A673 (cell line): ENCODE measurements at regions not wholly inside any gene's neighbourhood (a gene's known extent, or its start where the extent isn't known, plus 50 kb on each side); places are given as distances from the start of the nearest gene placed in this dataset.

ENCODE experiments used
- BruUV-seq: library from RNA; stranded (reverse); fragments of 400-500 nt; replicated peaks from 2 replicates; lab custom pipeline; 2021; lab: Mats Ljungman, UMichigan
- CTCF ChIA-PET: fragments of 300-600 bp; sonication (Branson Sonifier 250); formaldehyde crosslinking; loops from one replicate; lab custom pipeline; 2022; ENCODE audit warnings: antibody characterized with exemption; lab: Charles Lee
- POLR2A ChIA-PET: fragments of 300-600 bp; sonication (Branson Sonifier 250); formaldehyde crosslinking; loops from one replicate; lab custom pipeline; 2022; ENCODE audit warnings: antibody characterized with exemption; ENCODE audit not compliant: low non-redundant PET; lab: Charles Lee
- DNase-seq: peaks from one replicate; pipeline ENCODE4 v3.0.0-alpha.2; 2015; ENCODE audit warnings: low spot score
- H3K27ac ChIP-seq: fragments of 200-600 bp; sonication (generic); 2 replicates; pipeline ENCODE4 v1.5.1; 2016; ENCODE audit warnings: mixed run types, low read depth, mild to moderate bottlenecking, mixed read lengths, antibody characterized with exemption, low read length; ENCODE audit not compliant: poor library complexity, severe bottlenecking
- H3K27me3 ChIP-seq: fragments of 200-600 bp; sonication (generic); replicated peaks from 2 replicates; pipeline ENCODE4 v1.6.1; 2017; ENCODE audit warnings: mixed run types, low read depth, mild to moderate bottlenecking, mixed read lengths, antibody characterized with exemption, low read length; ENCODE audit not compliant: insufficient read depth, poor library complexity
- H3K36me3 ChIP-seq: fragments of 200-600 bp; sonication (generic); 2 replicates; pipeline ENCODE4 v1.6.1; 2016; ENCODE audit warnings: mixed run types, mild to moderate bottlenecking, mixed read lengths, antibody characterized with exemption, low read length; ENCODE audit not compliant: insufficient read depth, poor library complexity, severe bottlenecking
- H3K4me1 ChIP-seq: fragments of 200-600 bp; sonication (generic); 2 replicates; pipeline ENCODE4 v1.6.1; 2017; ENCODE audit warnings: mixed run types, mild to moderate bottlenecking, mixed read lengths, antibody characterized with exemption, low read length; ENCODE audit not compliant: insufficient read depth, poor library complexity, severe bottlenecking
- H3K4me3 ChIP-seq: fragments of 200-600 bp; sonication (generic); 2 replicates; pipeline ENCODE4 v1.5.1; 2016; ENCODE audit warnings: low read depth, mixed run types, mild to moderate bottlenecking, mixed read lengths, low read length; ENCODE audit not compliant: poor library complexity, severe bottlenecking
- H3K9me3 ChIP-seq: fragments of 200-600 bp; sonication (generic); 2 replicates; pipeline ENCODE4 v1.6.1; 2016; ENCODE audit warnings: mixed run types, low read depth, mild to moderate bottlenecking, mixed read lengths, antibody characterized with exemption, low read length; ENCODE audit not compliant: poor library complexity, severe bottlenecking
- CTCF ChIP-seq: fragments of 300-800, 200-600 bp; sonication (generic); conservative IDR thresholded peaks from 2 replicates; pipeline ENCODE4 v1.5.1; 2017; ENCODE audit warnings: low read depth, mild to moderate bottlenecking, antibody characterized with exemption, low read length, moderate library complexity, mixed read lengths
- EZH2 ChIP-seq: fragments of 200-600 bp; sonication (generic); IDR thresholded peaks from 2 replicates; pipeline ENCODE4 v1.6.1; 2017; ENCODE audit warnings: borderline replicate concordance, low read depth, mild to moderate bottlenecking, mixed read lengths, antibody characterized with exemption, low read length; ENCODE audit not compliant: poor library complexity, severe bottlenecking
- intact Hi-C: fragments of 100-400 bp; cut with micrococcal nuclease; formaldehyde crosslinking; loops from one replicate; pipeline ENCODE4 v1.10.0; 2022; ENCODE audit not compliant: unreplicated experiment

- intact Hi-C loops = no loop called here
- no peak overlapping the region for H3K4me3 ChIP-seq
- no peak for DNase-seq
- no peaks in the 10 kb centered on the region for H3K9me3 ChIP-seq
- no TSS peak for BruUV-seq
- H3K4me1 ChIP-seq = no peaks in the 10 kb centered on the region
- no peaks in the 10 kb centered on the region for H3K36me3 ChIP-seq
- no peaks in the 10 kb centered on the region for H3K27me3 ChIP-seq
- TF ChIP-seq CTCF (no peak), EZH2 (no peak)
- no peak overlapping the region for H3K27ac ChIP-seq
- ChIA-PET CTCF (no interaction called here), POLR2A (no interaction called here)
Observed at GRCh38 chr17:69856946-69857345, 218.1 kb upstream of the KCNJ16 start.

GRCh38 chr17:69857412-69857835, 217.6 kb upstream of the KCNJ16 start:
- Histone ChIP-seq H3K4me3 (no peak overlapping the region), H3K27ac (no peak overlapping the region), H3K27me3 (no peaks in the 10 kb centered on the region), H3K9me3 (no peaks in the 10 kb centered on the region), H3K36me3 (no peaks in the 10 kb centered on the region), H3K4me1 (no peaks in the 10 kb centered on the region)
- POLR2A ChIA-PET = no interaction called here
- intact Hi-C loops = no loop called here
- no peak for TF ChIP-seq CTCF
- TF ChIP-seq EZH2 = no peak
- CTCF ChIA-PET = no interaction called here
- no TSS peak for BruUV-seq
- no peak for DNase-seq

GRCh38 chr17:69858460-69858859, 216.6 kb upstream of the KCNJ16 start:
- H3K4me1 ChIP-seq = no peaks in the 10 kb centered on the region
- DNase-seq = no peak
- no peaks in the 10 kb centered on the region for H3K9me3 ChIP-seq
- BruUV-seq = no TSS peak
- intact Hi-C loops = no loop called here
- no peaks in the 10 kb centered on the region for H3K27me3 ChIP-seq
- no peak overlapping the region for H3K4me3 ChIP-seq
- no peak overlapping the region for H3K27ac ChIP-seq
- H3K36me3 ChIP-seq = no peaks in the 10 kb centered on the region
- ChIA-PET CTCF (no interaction called here), POLR2A (no interaction called here)
- TF ChIP-seq CTCF (no peak), EZH2 (no peak)
